NCI-H2029 treated with DMSO at 0.1 percent for 48 hours (cell line): ENCODE measurements at regions not wholly inside any gene's neighbourhood (a gene's known extent, or its start where the extent isn't known, plus 50 kb on each side); places are given as distances from the start of the nearest gene placed in this dataset.

Experiments
- DNase-seq: peaks from one replicate; lab custom pipeline; 2025; lab: John Stamatoyannopoulos, UW

GRCh38 chr17:62913991-62914570 is 52.0 kb upstream of the TANC2 start:
- DNase-seq, result no peak

- DNase-seq, result no peak
Measured at GRCh38 chr17:62912363-62912762, 53.7 kb upstream of the TANC2 start.

GRCh38 chr17:62911114-62911513 is 54.9 kb upstream of the TANC2 start:
- no peak for DNase-seq

- DNase-seq, result no peak
Measured at GRCh38 chr17:62910277-62910676, 55.8 kb upstream of the TANC2 start.

GRCh38 chr17:62907961-62908360 is 58.1 kb upstream of the TANC2 start:
- DNase-seq, result no peak

GRCh38 chr17:62906881-62907280 is 59.2 kb upstream of the TANC2 start:
- no peak for DNase-seq

GRCh38 chr17:62905233-62905632 is 60.8 kb upstream of the TANC2 start:
- DNase-seq, result no peak

- no peak for DNase-seq
Measured at GRCh38 chr17:62902531-62903220, 63.4 kb upstream of the TANC2 start.

GRCh38 chr17:62901544-62901943 is 64.5 kb upstream of the TANC2 start:
- DNase-seq, result no peak

- no peak for DNase-seq
Measured at GRCh38 chr17:62900096-62900495, 65.9 kb upstream of the TANC2 start.

GRCh38 chr17:62899361-62899760 is 66.7 kb upstream of the TANC2 start:
- no peak for DNase-seq

GRCh38 chr17:62898239-62898864 is 67.7 kb upstream of the TANC2 start:
- no peak for DNase-seq

- DNase-seq, result no peak
Measured at GRCh38 chr17:62897706-62898105, 68.3 kb upstream of the TANC2 start.

- no peak for DNase-seq
Measured at GRCh38 chr17:62895320-62896301, 70.4 kb upstream of the TANC2 start.

- DNase-seq, result peak; percentile 11
Measured at GRCh38 chr17:62892870-62893338, 73.1 kb upstream of the TANC2 start.

GRCh38 chr17:62892061-62892675 is 73.9 kb upstream of the TANC2 start:
- DNase-seq, result peak; percentile 5

- DNase-seq, result no peak
Measured at GRCh38 chr17:62891659-62892058, 74.4 kb upstream of the TANC2 start.

- no peak for DNase-seq
Measured at GRCh38 chr17:62888765-62889164, 77.3 kb upstream of the TANC2 start.

GRCh38 chr17:62888148-62888547 is 77.9 kb upstream of the TANC2 start:
- DNase-seq, result no peak

- no peak for DNase-seq
Measured at GRCh38 chr17:62887437-62887836, 78.6 kb upstream of the TANC2 start.

GRCh38 chr17:62884781-62885180 is 76.7 kb upstream of the MARCHF10 start:
- no peak for DNase-seq

- no peak for DNase-seq
Measured at GRCh38 chr17:62882878-62883277, 74.8 kb upstream of the MARCHF10 start.
